NOMO-1 treated with DMSO at 0.1 percent for 48 hours (cell line): ENCODE measurements at regions not wholly inside any gene's neighbourhood (a gene's known extent, or its start where the extent isn't known, plus 50 kb on each side); places are given as distances from the start of the nearest gene placed in this dataset.
"Not testable (repeated sequence)": the region's sequence is repeated elsewhere in the genome, so short reads cannot be mapped to it uniquely, and the experiment has no call there.

Experiments used
- DNase-seq: peaks from one replicate; lab custom pipeline; 2025; ENCODE audit not compliant: unreplicated experiment; lab: John Stamatoyannopoulos, UW

GRCh38 chr5:134471858-134472449 lies 53.5 kb upstream of the JADE2 start:
- DNase-seq, result not testable (repeated sequence)

- no peak for DNase-seq
These were observed 56.5 kb upstream of the JADE2 start for GRCh38 chr5:134468921-134469400.

GRCh38 chr5:134467231-134467630 lies 55.5 kb upstream of the CDKN2AIPNL start:
- DNase-seq, result no peak

DNA sequence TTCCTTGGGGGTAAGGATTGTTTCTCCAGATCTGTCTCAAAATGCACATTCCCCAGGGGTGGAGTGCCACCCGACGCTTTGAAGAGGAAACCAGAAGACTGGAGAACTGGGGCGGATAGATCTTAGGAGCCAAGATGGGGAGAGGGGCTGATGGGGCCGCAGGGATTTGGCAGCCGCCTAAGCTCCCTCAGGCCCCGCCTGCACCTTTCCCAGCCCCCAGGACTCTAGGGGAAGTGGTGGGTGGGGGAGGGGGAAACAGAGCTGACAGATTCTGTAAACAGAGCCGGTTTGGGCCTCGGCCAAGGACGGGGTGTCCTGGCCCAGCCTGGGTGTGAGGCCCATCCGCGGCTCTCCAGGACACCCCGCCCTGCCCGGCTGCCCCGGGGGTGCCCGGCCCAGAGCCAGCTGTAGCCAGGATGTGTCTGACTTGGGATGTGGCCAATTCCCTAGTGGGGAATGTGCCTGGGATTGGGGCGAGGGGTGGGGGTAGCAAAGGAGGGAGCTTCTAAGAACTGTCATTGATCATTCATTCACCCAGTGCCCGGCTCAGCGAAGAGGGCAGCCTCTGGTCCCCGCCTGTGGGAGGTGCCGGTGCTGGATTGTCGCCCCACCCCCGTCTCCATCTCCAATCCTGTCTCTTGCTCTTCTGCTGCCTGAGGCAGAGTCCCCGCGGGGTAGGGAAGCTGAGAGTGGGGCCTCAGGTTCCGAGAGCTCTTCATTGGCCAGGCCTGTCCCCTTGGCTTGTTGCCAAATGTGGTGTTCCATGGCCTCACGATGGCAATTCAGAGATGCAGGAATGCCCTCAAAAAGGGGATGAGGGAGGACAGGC lies 54.8 kb upstream of the CDKN2AIPNL start:
- DNase-seq, result peak; percentile 89

GRCh38 chr5:134465816-134466240 lies 54.1 kb upstream of the CDKN2AIPNL start:
- peak; percentile 65 for DNase-seq

DNA sequence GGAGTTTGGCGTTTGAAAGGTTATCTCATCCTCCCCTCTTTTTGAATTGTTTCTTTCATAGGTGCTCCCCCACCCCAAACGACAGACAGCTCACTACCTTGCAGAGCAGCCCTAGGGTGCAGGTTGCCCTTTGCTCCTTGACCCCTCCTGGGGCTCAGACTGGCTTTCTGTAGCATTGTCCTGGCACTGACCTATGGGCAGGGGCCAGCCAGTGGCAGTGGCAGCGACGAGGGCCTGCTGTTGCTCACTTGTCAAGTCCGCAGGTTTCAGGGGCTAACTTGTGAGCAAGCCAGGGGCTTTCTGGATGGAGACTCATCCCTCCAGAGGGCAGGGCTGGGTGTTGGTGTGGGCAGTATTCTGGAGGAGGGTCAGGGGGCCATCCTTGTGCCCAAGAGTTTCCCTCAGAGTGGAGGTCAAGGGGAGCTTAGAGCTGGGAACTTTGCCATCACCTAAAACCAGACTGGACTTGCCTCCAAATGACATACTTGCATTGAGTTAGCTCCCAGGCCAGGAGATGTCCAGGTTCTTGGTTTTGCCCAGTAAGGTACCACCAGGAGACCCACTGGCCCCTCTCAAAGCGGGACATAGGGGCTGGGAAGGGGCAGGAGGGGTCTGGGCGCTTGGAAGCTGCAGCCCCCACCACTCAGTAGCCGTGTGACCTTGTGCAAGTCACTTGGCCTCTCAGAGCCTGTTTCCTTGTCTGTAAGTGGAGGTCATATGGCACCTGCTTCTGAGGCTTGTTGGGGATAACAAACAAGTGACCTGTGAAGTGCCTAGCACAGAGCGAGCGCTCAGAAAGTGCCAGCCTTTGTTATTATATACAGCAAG lies 53.5 kb upstream of the CDKN2AIPNL start:
- DNase-seq, result no peak

- no peak for DNase-seq
These were observed 52.5 kb upstream of the CDKN2AIPNL start for GRCh38 chr5:134463991-134464760.

GRCh38 chr5:134463176-134463720 lies 51.6 kb upstream of the CDKN2AIPNL start:
- no peak for DNase-seq

DNA sequence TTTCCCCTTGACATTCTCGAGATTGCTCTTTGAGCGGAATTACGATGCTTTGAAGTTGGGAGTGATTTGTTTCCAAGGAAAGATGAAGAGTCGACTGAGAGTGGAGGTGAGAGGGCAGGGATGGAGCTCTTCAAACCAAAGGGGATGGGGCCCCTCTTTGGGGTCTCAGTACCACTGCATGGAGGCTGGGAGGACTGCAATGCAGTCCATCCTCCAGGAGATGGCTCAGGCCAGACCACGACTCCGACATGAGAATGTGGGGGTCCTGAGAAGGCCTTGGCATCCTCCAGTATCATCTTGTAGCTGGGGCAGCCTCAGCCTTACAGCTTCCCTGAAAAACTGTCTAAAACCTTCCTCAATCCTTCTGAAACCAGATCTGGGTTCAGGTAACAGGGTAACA lies 51.1 kb upstream of the CDKN2AIPNL start:
- no peak for DNase-seq

DNA sequence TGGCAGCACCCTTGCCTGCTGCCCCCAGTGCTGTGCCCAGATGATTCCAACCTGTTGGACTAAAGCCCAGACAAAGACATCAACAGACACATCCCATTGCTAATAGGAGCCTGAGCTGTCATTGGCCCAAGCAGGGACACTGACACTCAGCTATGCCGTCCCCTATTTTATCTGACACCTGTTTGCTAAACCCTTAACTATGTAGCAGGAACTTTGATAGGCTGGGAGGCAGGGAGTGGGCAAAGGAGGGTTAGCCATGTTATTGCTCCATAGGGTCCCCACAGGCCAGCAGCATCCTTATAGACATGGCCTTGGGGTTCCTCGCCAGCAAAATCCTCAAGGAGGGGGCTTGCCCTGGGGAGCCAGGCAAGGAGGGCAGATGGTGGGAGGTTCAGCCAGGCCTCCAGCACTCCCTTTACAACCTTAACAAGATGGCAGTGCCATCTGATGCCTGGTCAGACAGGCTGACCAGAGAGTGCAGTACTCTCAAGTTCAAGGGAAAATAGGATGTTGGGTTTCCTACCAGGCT lies 50.4 kb upstream of the CDKN2AIPNL start:
- no peak for DNase-seq
